ENCODE measurements at regions not wholly inside any gene's neighbourhood (a gene's known extent, or its start where the extent isn't known, plus 50 kb on each side); places are given as distances from the start of the nearest gene placed in this dataset.

DNA sequence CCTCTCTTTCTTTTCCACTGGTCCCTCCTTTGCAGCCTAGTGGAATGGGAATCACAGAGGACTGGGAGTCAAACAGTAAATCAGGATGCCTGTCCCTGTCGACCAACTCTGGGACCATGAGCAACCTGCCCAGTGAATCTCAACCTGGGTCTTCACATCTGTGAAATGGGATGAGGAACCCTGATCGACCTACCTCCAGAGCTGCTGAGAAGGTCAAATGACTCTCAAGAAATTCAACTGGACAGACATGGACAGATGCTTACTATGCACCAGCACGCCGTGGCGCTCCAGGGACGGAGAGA is 73.3 kb upstream of the TAF1B start:
- TF ChIP-seq GATA1 (IDR thresholded peaks at IDR 0.05; ENCODE audit: low read depth, low read length) (no peak), POLR2A (IDR thresholded peaks at IDR 0.05; ENCODE audit: low read length) (no peak)

All from erythroblast (primary cell).